ENCODE measurements at regions not wholly inside any gene's neighbourhood (a gene's known extent, or its start where the extent isn't known, plus 50 kb on each side); places are given as distances from the start of the nearest gene placed in this dataset.

- peaks cover 4% of the 10 kb centered on the region for H3K27me3 ChIP-seq (ENCODE audit: low read depth)
- H3K4me1 ChIP-seq: peaks cover 10% of the 10 kb centered on the region
- H3K9me3 ChIP-seq: no peaks in the 10 kb centered on the region
- TF ChIP-seq CTCF (IDR thresholded peaks at IDR 0.05): peak; percentile 11
- no peak overlapping the region for H3K27ac ChIP-seq
- H3K36me3 ChIP-seq: no peaks in the 10 kb centered on the region
- H3K4me3 ChIP-seq: no peak overlapping the region
- DNase-seq: no peak
- intact Hi-C loops (cut with DNase I): no loop called here
- ATAC-seq: peak; percentile 35 to 69
Observed at GRCh38 chr1:231093156-231093922, 53.3 kb upstream of the FAM89A start.

DNA sequence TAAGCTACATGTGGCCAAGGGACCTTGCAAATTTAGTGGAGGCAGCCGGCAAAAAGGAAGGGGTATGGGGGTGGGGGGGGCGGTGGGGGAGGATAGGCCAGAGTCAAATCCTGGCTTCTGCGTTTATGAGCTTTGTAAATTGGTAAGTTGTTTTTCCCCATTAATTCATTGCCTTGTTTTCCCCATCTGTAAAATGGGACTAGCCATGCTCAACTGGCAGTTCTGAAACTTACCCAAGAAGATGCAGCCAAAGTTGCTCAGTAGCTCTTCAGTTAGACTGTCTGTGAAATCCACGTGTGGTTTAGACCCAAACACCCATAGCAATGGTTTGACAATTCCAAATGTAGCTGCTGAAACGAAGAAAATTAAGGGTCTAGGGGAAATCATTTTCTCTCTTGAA is 52.3 kb upstream of the FAM89A start:
- H3K36me3 ChIP-seq: no peaks in the 10 kb centered on the region
- H3K27ac ChIP-seq: no peak overlapping the region
- no peaks in the 10 kb centered on the region for H3K9me3 ChIP-seq
- DNase-seq (no peak), ATAC-seq (no peak)
- H3K4me1 ChIP-seq: peaks cover 10% of the 10 kb centered on the region
- H3K27me3 ChIP-seq (ENCODE audit: low read depth): peaks cover 4% of the 10 kb centered on the region
- intact Hi-C loops (cut with DNase I): no loop called here
- no peak overlapping the region for H3K4me3 ChIP-seq
- no peak for TF ChIP-seq CTCF (IDR thresholded peaks at IDR 0.05)

- H3K36me3 ChIP-seq: no peaks in the 10 kb centered on the region
- no peaks in the 10 kb centered on the region for H3K9me3 ChIP-seq
- peaks cover 10% of the 10 kb centered on the region for H3K4me1 ChIP-seq
- H3K27me3 ChIP-seq (ENCODE audit: low read depth): peaks cover 4% of the 10 kb centered on the region
- no peak overlapping the region for H3K4me3 ChIP-seq
- DNase-seq (peak; percentile 57), ATAC-seq (peak; percentile 64 to 66)
- peak; percentile 57 for TF ChIP-seq CTCF (IDR thresholded peaks at IDR 0.05)
- intact Hi-C loops (cut with DNase I): no loop called here
- H3K27ac ChIP-seq: no peak overlapping the region
Observed at GRCh38 chr1:231091831-231092301, 51.8 kb upstream of the FAM89A start.

- Histone ChIP-seq H3K4me3 (no peak overlapping the region), H3K9me3 (no peaks in the 10 kb centered on the region), H3K27me3 (ENCODE audit: low read depth) (peaks cover 4% of the 10 kb centered on the region), H3K4me1 (peaks cover 10% of the 10 kb centered on the region), H3K27ac (no peak overlapping the region), H3K36me3 (no peaks in the 10 kb centered on the region)
- no peak for ATAC-seq
- no peak for DNase-seq
- intact Hi-C loops (cut with DNase I): no loop called here
- TF ChIP-seq CTCF (IDR thresholded peaks at IDR 0.05): no peak
Observed at GRCh38 chr1:231091415-231091814, 51.4 kb upstream of the FAM89A start.

All from lower lobe of right lung (tissue), 2 donors.